NCI-H82 (cell line): ENCODE measurements at regions not wholly inside any gene's neighbourhood (a gene's known extent, or its start where the extent isn't known, plus 50 kb on each side); places are given as distances from the start of the nearest gene placed in this dataset.
"Not testable (repeated sequence)": the region's sequence is repeated elsewhere in the genome, so short reads cannot be mapped to it uniquely, and the experiment has no call there.

Experiments
- DNase-seq: peaks from one replicate; lab custom pipeline; 2025; lab: John Stamatoyannopoulos, UW

DNA sequence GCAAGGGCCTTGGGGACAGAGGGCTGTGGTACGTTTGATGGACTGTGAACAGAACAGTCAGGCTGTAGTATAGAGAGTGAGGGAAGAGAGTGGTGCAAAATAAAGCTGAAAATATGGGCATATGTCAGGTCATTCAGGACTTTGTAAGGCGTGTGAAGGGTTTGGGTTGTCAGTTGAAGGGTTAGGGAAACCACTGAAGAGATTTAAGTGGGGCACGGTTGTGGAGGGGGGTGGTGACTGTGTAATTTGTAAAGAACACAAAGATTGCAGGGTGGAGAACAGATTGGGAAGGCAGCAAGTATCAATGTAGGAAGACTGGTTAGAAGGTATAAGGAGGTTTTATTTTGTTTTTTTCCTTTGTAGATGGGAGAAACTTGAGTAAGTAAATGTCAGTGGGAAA lies 349.8 kb downstream of the DLEU7 start:
- no peak for DNase-seq

DNA sequence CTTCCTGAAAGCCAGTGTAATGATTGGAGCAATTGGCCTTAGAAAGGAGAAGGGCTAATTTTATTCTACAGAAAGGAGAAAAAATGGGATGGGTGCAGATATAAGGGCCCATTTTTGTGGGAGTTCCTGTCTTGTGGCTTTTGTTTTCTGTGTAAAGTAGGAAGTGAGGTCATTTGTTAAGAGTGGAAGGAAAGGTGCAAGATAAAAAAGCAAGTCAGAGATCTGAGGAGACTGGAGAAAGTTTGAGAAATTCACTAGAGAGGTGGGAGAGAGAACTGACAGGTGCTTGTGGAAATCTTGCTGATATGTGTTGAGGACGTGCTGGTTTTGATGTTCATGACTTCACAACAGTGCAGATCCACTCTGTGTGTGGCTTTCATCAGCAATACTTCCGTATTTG lies 349.4 kb downstream of the DLEU7 start:
- DNase-seq = no peak

DNA sequence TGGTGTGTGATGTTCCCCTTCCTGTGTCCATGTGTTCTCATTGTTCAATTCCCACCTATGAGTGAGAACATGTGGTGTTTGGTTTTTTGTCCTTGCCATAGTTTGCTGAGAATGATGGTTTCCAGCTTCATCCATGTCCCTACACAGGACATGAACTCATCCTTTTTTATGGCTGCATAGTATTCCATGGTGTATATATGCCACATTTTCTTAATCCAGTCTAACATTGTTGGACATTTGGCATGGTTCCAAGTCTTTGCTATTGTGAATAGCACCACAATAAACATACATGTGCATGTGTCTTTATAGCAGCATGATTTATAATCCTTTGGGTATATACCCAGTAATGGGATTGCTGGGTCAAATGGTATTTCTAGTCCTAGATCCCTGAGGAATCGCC lies 340.3 kb downstream of the DLEU7 start:
- DNase-seq = not testable (repeated sequence)

DNA sequence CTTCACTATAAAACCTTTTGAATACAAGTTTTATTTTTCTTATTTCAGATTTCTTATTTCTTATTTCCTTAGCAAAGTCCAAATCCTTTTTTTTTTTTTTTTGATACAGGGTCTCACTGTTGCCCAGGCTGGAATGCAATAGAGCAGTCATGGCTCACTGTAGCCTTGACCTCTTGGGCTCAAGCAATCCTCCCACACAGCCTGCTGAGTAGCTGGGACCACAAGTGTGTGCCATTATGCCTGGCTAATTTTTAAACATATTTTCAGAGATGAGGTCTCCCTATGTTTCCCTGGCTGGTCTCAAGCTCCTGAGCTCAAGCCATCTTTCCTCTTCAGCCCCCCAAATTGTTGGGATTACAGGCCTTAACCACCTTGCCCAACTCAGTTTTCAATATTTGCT lies 334.3 kb downstream of the DLEU7 start:
- DNase-seq = no peak

DNA sequence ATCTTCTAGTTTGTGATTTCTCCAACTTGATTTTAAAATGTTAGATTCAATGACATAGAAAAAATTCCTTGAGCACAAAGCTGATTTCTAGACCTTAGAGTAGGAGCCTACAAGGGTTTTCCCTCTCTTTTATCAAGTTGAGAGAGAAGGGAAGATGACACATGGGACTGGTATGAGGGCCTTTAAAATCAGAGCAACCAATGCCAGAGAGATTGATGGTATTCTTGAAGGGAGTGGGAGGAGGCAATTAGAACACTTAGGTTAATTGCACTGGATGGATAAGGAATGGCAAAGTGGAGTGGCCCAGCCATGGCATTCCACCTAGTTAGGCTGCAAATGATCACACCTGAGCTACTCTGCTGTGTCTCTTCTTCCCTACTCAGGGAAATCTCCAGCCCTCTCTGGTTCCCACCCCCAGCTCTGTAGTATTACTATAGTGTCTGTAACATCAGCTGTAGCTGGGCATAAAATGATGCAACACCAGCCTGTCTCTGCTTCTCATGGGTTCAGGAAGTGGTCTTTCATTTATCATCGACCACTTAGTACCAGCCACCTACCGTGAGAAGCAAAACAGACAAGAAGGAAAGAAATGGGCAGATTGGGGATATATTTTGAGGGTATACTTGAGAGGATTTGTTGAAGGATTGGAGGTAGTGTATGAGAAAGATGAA lies 333.6 kb downstream of the DLEU7 start:
- DNase-seq = no peak

DNA sequence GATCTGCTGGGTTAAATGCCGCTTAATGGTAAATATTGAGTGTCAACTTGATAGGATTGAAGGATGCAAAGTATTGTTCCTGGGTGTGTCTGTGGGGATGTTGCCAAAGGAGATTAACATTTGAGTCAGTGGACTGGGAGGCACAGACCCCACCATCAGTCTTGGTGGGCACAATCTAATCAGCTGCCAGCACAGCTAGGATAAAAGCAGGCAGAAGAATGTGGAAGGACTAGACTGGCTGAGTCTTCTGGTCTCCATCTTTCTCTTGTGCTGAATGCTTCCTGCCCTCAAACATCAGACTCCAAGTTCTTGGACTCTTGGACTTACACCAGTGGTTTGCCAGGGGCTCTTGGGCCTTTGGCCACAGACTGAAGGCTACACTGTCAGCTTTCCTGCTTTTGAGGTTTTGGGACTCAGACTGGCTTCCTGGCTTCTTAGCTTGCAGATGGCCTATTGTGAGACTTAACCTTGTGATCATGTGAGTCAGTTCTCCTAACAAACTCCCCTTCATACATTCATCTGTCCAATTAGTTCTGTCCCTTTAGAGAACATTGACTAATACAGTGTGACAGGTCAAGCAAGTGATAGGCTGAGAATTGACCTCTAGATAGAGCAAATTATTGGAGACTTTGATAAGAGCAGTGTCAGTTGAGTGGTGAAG lies 332.5 kb downstream of the DLEU7 start:
- not testable (repeated sequence) for DNase-seq

DNA sequence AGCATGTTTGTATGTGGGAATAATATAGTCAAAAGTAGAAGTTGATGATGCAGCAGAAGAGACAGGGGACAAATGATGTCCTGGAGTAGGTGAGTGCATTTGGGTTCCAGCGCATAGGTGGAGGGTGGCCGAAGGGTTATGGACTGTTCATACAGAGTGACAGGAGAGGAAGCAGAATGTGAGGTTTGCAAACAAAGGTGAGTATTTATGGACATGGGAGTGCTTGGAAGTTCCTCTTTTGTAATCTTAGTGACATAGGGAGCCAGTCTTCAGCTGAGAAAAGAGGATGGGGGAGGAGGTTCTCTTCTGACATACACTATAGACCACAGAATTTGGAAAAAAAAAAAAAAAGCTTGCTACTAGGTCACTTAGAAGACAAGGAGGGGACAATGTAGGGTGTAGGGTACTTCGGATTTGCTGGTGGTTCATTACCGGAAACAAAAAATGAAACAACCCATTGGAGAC lies 331.6 kb downstream of the DLEU7 start:
- DNase-seq = no peak

DNA sequence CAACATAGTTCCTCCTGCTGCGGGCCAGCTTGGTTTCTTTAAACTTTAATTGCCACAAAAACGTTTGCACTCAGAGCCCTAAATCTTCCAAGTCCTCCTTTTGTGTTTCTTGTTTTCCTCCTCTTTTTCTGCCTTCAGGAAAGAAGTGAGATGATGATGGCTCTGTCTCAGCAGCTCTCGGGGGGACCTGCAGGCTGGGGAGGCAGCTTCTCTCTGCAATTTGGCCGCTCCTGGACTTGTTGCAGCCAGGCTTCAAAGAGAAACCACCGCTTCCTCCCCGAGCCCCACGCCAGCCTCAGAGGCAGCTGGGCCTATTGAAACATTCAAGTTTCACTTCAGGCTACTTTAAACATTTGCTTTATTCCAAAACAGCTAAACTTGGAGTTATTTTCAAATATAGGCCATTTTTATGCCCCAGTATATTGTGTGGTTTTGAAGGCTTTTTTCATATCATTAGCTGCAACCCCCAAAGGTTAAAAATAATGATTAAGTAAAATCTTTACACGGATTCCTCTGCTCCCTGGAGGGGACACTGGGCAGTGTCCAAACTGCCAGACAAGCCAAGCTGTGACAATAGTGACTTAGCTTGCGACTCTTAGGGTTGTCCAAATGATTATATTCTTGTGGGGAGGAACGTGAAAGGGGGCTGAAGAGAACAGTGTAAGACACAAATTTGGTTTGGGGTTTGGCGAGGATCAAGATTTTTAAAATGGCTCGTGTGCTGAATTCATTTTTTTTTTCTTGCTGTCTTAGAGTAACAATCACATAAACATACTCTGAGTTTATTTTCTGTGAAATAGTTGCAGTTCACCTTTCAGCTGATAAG lies 330.8 kb downstream of the DLEU7 start:
- no peak for DNase-seq

DNA sequence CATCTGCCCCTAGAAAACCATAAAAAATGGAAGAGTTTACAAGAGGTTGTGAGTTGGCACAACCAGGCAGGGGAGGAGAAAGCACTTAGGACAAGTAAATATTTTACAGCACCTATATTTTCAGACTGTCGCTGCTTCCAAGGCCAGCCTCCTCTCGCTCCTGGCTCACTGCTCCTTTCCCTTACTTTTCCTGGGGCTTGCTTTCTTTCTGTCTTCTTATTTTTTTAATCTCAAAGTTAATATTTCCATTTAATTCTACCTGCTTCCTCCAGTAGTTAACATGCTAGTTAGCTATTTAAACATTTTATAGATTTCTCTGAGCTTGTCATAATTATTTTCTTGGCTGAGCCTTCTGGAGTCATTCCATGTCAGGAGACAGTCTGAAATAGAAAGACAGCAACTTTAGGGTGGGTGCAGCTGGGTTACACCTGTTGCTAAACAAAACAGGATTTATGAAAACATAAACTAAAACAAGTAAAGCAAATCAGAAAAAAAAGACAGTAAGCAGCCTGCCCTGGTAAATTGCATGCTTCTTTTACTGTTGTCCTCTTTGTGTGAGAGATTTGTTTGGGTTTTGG lies 330.1 kb downstream of the DLEU7 start:
- no peak for DNase-seq

DNA sequence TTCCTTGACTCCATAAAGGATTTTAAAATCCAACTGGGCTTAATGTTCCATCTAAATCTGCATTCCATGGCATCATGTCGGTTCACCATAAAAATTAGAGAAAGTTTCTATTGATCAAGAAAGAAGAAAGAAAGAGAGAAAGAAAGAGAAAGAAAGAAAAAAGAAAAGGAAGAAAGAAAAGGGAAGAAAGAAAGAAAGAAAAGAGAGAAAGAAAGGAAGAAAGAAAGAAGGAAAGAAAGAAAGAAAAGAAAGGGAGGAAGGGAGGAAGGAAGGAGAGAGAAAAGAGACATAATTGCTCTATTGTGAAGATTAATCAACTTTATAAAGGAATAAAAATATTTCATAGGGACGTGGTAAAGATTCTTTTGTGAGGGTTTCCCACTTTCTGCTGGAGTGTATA lies 329.2 kb downstream of the DLEU7 start:
- DNase-seq = no peak

DNA sequence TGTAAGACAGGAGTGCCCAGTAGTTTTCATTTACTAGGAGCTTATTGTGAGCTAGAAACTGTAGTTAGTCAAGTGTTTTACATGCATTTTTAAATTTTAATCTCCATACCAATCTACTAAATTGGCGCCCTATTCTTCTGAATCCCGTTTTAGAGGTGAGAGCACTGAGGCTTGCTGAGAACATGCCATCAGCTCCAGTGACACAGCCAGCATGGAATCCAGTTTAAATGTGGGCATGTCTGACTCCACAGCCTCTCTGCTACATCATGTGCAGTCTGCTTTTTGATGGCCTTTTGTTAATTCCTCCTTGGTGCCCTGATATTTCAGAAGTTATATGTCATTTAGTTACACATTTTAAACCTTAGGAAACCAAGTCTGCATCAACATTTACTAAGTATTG lies 325.4 kb downstream of the DLEU7 start:
- DNase-seq = no peak

DNA sequence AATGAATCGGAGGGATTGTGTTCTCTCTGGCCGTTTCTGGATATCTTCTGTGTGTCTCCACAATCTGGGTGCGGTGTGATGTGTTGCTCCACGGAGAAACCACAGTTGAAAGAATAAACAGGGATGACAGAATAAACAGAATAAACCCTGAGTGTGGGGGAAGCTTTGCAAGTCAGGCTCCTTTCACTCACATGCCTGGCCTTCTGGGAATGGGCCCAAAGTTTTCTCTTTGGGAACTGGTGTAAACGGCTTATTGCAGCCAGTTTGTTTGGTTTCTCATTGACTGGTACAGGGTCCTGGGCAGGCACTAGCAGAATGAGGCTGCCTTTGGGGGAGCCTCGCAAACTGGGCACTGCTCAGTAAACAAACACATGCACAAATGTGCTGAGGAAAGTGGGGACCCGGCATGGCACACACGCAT lies 324.7 kb downstream of the DLEU7 start:
- no peak for DNase-seq

DNA sequence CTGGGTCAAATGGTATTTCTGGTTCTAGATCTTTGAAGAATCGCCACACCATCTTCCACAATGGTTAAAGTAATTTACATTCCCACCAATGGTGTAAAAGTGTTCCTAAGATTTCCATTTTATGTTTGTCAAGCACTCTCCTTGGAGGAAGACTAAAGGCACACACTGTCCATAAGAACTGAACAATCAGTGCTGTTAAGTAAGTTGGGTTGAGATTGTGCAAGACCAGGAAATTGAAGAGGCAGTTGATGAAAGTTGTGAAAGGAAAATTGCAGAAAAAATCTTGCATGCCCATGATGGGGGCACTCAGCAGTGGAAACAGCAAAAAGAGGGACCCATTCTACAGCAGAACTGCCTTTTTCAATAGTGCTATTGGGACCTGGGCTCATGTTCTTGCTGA lies 323.6 kb downstream of the DLEU7 start:
- DNase-seq = no peak

DNA sequence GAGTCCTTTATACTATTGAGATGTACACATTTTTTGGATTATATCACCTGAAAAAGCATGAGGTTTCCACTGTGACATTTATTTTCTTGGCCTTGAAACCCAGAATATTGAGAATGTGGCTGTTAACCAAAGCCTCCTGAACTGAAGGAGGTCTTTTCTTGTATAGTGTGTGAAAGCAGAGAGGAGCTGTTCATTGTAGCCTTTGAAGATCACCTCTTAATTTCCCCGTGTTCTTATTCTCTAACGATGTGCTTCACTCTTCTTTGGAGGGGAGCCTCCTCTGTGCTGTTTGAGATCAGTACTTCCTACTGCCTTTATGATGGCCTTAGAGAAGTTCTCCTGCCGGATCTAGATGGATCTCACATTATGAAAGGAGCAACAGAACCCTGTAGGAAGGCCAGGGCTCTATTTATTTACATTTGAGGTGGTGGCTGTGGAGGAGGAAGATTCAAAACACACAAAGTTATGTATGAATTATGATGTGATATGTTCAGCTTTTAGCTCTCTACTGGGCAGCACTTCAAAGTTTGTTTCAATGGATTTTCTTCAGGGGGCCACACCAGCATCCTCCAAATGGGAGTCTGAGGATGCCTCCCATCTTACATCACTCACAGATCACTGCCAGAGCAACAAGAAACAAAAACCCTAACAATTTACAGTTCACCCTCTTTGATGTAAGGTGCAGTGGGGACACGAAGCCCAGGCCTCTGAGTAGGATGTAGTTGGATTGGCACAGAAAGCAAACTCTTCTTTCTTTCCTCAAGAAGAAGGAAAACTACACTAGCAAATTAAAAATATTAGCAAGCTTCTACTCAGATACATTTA lies 322.3 kb downstream of the DLEU7 start:
- DNase-seq = no peak

DNA sequence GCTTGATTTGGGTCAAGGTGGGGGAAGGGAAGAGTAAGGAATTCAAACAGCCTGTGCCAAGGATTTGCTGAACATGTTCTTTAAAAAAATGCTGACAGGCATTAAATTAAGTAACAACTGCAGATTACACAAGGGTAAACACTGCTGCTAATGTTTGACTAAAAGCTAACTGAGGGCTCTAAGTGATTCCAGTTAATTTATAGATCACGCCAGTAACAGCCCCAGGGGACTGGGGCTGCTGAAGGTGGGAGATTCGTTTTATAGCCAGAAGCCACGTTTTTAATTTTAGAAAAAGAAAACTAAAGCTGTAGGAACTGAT lies 321.7 kb downstream of the DLEU7 start:
- peak; percentile 81 for DNase-seq

DNA sequence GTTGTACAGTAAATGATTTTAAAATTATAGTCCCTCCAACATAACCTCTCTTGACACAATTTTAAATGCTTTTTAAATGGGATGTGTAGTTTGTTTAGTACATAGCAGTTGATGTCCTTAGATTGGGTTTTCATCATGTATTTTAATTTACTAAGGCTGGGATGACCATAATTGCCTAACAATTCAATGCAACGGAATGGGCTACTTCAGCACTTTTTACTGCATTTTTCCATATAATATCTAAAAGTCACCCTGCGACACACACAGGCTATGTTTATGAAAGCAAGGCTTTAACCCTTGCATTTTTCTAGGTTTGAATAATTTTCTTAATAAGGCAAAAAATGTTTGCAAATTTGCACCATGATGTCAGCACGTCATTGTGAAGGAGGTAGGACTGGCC lies 321.0 kb downstream of the DLEU7 start:
- DNase-seq = no peak

DNA sequence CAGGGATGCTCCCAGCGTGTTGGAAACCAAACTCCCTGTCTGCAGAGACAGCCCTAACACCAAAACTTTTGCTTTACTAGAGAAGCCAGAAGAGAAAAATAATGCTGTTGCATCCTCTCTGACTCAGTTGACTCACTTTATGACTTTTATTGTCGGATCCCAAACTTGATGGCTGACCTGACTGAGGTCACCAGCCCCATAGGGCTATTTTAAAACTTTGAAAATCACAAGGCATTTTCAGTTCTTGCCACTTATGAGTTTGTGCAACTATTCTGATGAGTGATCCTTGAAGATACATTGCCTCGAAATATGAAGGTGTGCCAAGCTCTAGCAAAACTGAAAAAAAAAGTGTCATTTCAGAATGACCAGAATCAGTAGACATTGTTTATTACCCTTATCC lies 320.2 kb downstream of the DLEU7 start:
- no peak for DNase-seq

DNA sequence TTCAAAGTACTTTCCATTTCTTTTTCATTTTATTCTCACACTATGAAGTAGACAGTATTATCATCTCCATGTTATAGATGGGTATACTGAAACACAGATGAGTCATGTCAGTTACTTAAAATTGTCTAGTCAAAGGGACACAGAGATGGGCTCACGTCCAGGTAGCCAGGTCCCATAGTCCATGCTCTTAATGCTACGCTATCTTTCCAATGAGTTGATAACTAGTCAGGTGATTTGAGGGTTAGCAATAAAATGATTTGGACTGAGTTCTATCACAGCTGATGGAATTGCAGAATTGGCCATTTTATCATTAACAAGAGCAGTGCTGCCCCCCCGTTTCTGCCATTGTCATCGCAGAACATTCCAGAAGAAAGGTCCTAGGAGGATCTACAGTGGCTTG lies 318.9 kb downstream of the DLEU7 start:
- DNase-seq = no peak

DNA sequence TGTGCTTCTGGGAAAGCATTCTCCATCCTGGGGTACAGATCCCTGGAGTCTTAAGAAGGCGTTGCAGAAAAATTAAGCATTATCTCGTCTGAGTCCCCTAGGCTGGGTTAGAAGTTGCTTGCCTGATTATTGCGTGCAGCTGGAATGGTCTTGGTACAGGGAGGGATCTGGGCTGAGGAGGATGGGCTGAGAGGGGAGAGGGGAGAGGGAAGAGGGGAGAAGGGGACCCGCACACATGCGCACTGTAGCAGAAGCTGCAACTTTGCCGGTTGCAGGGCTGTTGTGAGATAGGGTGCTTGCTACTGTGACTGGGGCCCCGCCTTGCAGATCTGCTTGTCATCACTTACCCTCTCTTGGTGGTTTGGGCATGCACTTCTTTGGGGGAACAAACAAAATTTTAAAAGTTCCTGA lies 316.8 kb downstream of the DLEU7 start:
- DNase-seq = no peak

DNA sequence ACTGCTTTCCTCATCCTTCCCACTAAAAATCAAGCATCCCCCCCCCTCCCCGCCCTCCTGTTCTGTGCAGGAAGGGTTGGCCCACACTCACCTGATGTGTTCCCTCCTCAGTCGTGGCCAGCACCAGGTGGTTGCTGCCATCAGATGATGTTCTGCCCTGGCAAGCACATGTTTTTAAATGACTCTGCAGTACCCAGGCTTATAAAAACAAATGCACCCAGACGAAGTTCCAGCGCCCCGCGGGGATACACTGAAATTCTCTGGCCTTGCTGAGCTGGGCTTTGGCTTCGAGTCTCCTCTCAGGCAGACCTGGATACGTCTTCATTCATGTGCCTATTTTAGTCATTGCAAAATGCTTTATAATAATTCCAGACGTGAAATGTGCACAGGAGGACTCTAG lies 316.3 kb downstream of the DLEU7 start:
- no peak for DNase-seq

DNA sequence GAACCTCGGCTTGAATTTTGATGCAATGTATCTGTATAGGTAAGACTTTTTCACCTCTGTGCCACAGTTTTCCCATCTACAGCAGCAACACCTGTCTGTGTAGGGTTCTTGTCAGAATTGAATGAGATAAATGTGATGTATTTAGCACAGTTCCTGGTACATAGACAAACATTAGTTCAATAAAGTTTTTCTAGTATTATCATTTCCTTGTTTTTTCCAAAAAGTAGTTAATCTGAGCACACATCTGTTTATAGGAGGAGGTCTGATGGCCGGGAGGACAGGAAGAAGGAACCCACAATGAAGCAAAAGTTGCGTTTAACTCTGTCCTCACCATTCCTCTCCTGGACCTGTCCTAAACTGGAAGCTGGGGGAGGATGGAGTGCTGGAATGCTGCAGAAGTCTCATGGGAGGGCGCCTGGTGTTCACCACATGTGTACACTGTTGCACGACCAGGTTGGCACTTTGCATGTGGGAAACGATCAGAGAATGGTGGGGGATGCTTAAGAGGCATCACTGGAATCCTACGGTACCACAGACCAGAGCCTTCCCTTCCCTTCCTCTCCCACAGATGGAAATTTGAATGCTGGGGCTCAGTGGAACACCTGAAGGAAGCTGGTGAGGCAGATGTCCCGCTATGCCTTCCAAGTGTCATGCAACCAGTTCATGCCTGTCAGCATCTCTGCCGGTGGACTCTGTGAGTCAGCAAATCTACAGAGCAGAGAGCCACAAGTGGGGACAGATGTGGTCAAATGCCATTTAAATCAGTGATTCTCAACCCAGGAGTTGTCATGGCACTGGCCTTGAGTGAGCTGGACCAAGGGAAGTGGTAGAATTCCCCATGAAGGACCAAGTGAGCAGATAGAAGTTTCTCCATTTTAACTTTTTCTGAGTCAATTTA lies 315.6 kb downstream of the DLEU7 start:
- no peak for DNase-seq
